GM18907 (cell line): ENCODE measurements at regions not wholly inside any gene's neighbourhood (a gene's known extent, or its start where the extent isn't known, plus 50 kb on each side); places are given as distances from the start of the nearest gene placed in this dataset.
"Not testable (repeated sequence)": the region's sequence is repeated elsewhere in the genome, so short reads cannot be mapped to it uniquely, and the experiment has no call there.

Experiments used
- ATAC-seq: cut with Tn5 transposase; IDR thresholded peaks from one replicate; pipeline ENCODE4 v1.9.1; 2021; ENCODE audit warnings: mild to moderate bottlenecking, moderate library complexity; ENCODE audit not compliant: unreplicated experiment

- ATAC-seq = peak; percentile 100
Observed at GRCh38 chr14:99995700-99996356, 69.4 kb upstream of the EVL start.

- ATAC-seq = no peak
Observed at GRCh38 chr14:99996951-99997571, 68.2 kb upstream of the EVL start.

- ATAC-seq = not testable (repeated sequence)
Observed at GRCh38 chr14:100000398-100000797, 64.8 kb upstream of the EVL start.

GRCh38 chr14:100004392-100004791 is 60.8 kb upstream of the EVL start:
- ATAC-seq = no peak

GRCh38 chr14:100007254-100007653 is 58.0 kb upstream of the EVL start:
- no peak for ATAC-seq

GRCh38 chr14:100009802-100010201 is 55.4 kb upstream of the EVL start:
- ATAC-seq = not testable (repeated sequence)

- ATAC-seq = no peak
Observed at GRCh38 chr14:100010679-100011078, 54.5 kb upstream of the EVL start.

GRCh38 chr14:100011628-100012325 is 53.4 kb upstream of the EVL start:
- no peak for ATAC-seq

- ATAC-seq = no peak
Observed at GRCh38 chr14:100012478-100013327, 52.5 kb upstream of the EVL start.

- peak; percentile 79 for ATAC-seq
Observed at GRCh38 chr14:100015251-100015655, 50.0 kb upstream of the EVL start.
